Kidney epithelial cell (primary cell): ENCODE measurements at regions not wholly inside any gene's neighbourhood (a gene's known extent, or its start where the extent isn't known, plus 50 kb on each side); places are given as distances from the start of the nearest gene placed in this dataset.
A peak's percentile ranks its signal among the peaks of the same experiment; 100 is the strongest.

Experiments used
- DNase-seq: peaks from one replicate; pipeline ENCODE4 v3.0.0-alpha.2; 2010; ENCODE audit warnings: low read depth
- H3K27me3 ChIP-seq: 2 replicates; pipeline ENCODE4 v1.6.0; 2011; ENCODE audit warnings: low read length; ENCODE audit not compliant: control insufficient read depth, insufficient read depth
- H3K36me3 ChIP-seq: 2 replicates; pipeline ENCODE4 v1.5.1; 2011; ENCODE audit warnings: low read length; ENCODE audit not compliant: control insufficient read depth, insufficient read depth
- H3K4me3 ChIP-seq: 2 replicates; pipeline ENCODE4 v1.5.1; 2011; ENCODE audit warnings: low read depth, mild to moderate bottlenecking, control low read depth, low read length
- CTCF ChIP-seq: IDR thresholded peaks from 2 replicates; pipeline ENCODE4 v1.5.1; 2011; ENCODE audit warnings: mild to moderate bottlenecking, moderate library complexity, low read length, control low read depth, inconsistent platforms; ENCODE audit not compliant: insufficient read depth, poor library complexity, severe bottlenecking

- Histone ChIP-seq H3K4me3 (no peak overlapping the region), H3K27me3 (no peaks in the 10 kb centered on the region), H3K36me3 (no peaks in the 10 kb centered on the region)
- TF ChIP-seq CTCF, result no peak
- DNase-seq, result no peak
Measured at GRCh38 chr1:101465941-101466340, 229.1 kb downstream of the S1PR1 start.

GRCh38 chr1:101474039-101474665 lies 237.3 kb downstream of the S1PR1 start:
- H3K4me3 ChIP-seq, result no peak overlapping the region
- no peaks in the 10 kb centered on the region for H3K36me3 ChIP-seq
- H3K27me3 ChIP-seq, result no peaks in the 10 kb centered on the region
- TF ChIP-seq CTCF, result peak; percentile 62
- no peak for DNase-seq

GRCh38 chr1:101476541-101476940 lies 239.7 kb downstream of the S1PR1 start:
- no peak for TF ChIP-seq CTCF
- no peak overlapping the region for H3K4me3 ChIP-seq
- DNase-seq, result no peak
- no peaks in the 10 kb centered on the region for H3K36me3 ChIP-seq
- H3K27me3 ChIP-seq, result no peaks in the 10 kb centered on the region

- Histone ChIP-seq H3K27me3 (no peaks in the 10 kb centered on the region), H3K4me3 (no peak overlapping the region), H3K36me3 (no peaks in the 10 kb centered on the region)
- DNase-seq, result no peak
- TF ChIP-seq CTCF, result no peak
Measured at GRCh38 chr1:101479945-101480344, 243.1 kb downstream of the S1PR1 start.

GRCh38 chr1:101482306-101482705 lies 245.5 kb downstream of the S1PR1 start:
- Histone ChIP-seq H3K4me3 (no peak overlapping the region), H3K27me3 (no peaks in the 10 kb centered on the region), H3K36me3 (no peaks in the 10 kb centered on the region)
- no peak for DNase-seq
- TF ChIP-seq CTCF, result no peak
